AG09309 (cell line): ENCODE measurements at regions not wholly inside any gene's neighbourhood (a gene's known extent, or its start where the extent isn't known, plus 50 kb on each side); places are given as distances from the start of the nearest gene placed in this dataset.

Source experiments
- DNase-seq: peaks from one replicate; pipeline ENCODE4 v3.0.0-alpha.2; 2010; ENCODE audit warnings: low read depth
- H3K4me3 ChIP-seq: 2 replicates; pipeline ENCODE4 v1.5.1; 2011; ENCODE audit warnings: mild to moderate bottlenecking, low read depth, low read length, moderate library complexity; ENCODE audit not compliant: control insufficient read depth
- TF ChIP-seq, protein P1 (sequence below): IDR thresholded peaks from 2 replicates; pipeline ENCODE4 v1.5.1; 2011; ENCODE audit warnings: mild to moderate bottlenecking, low read depth, low read length, inconsistent platforms; ENCODE audit not compliant: insufficient read depth, control insufficient read depth; ENCODE audit errors: missing control alignments

DNA sequence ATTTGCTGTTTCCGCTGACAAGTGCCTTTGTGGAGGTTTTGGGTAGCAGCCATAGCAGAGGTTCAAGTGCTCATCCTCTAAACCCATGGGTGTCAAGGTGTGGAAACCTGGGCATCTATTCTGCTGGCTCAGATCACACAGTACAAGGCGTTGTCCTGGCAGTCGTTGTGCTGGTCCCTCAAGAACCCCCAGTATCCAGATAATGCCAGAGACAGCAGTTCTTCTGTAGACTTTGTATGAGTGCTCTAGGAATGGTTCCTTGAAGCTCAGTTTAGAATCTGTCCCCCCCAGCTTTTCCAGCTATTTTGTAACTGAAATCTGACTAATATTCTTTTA is 655.7 kb upstream of the MAP3K7 start:
- no peak overlapping the region for H3K4me3 ChIP-seq
- DNase-seq = no peak
- TF ChIP-seq, protein P1, sequence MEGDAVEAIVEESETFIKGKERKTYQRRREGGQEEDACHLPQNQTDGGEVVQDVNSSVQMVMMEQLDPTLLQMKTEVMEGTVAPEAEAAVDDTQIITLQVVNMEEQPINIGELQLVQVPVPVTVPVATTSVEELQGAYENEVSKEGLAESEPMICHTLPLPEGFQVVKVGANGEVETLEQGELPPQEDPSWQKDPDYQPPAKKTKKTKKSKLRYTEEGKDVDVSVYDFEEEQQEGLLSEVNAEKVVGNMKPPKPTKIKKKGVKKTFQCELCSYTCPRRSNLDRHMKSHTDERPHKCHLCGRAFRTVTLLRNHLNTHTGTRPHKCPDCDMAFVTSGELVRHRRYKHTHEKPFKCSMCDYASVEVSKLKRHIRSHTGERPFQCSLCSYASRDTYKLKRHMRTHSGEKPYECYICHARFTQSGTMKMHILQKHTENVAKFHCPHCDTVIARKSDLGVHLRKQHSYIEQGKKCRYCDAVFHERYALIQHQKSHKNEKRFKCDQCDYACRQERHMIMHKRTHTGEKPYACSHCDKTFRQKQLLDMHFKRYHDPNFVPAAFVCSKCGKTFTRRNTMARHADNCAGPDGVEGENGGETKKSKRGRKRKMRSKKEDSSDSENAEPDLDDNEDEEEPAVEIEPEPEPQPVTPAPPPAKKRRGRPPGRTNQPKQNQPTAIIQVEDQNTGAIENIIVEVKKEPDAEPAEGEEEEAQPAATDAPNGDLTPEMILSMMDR = no peak

DNA sequence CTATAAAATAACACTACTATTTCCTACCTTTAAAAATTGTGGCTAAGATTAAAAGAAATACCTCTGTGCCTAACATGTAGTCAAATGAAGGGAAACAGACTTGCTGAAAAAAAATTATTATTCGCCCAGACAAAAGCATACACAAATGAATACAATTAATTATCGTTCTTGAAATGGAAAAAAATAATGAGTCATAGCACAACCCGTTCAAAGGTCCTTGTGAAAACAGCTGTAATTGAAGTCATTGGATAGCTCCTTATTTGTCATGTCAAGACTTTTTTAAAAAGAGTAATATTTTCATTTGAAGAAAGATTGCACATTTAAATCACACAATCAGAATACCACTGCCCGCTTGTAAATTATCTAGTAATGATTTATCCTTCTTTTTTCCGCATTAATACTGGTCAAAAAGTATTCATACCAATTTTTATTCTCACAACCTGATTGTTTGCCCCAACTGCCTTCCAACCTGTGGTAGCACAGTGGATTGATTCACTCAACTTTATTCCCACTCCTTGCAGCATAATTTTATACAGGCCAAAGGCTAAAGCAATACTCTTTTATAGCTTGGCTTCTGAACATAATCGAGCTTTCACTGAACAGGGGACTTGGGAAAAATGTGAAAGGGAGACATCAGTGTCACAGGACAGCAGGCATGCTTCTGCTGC is 655.2 kb upstream of the MAP3K7 start:
- TF ChIP-seq, protein P1 = no peak
- no peak overlapping the region for H3K4me3 ChIP-seq
- DNase-seq = no peak

DNA sequence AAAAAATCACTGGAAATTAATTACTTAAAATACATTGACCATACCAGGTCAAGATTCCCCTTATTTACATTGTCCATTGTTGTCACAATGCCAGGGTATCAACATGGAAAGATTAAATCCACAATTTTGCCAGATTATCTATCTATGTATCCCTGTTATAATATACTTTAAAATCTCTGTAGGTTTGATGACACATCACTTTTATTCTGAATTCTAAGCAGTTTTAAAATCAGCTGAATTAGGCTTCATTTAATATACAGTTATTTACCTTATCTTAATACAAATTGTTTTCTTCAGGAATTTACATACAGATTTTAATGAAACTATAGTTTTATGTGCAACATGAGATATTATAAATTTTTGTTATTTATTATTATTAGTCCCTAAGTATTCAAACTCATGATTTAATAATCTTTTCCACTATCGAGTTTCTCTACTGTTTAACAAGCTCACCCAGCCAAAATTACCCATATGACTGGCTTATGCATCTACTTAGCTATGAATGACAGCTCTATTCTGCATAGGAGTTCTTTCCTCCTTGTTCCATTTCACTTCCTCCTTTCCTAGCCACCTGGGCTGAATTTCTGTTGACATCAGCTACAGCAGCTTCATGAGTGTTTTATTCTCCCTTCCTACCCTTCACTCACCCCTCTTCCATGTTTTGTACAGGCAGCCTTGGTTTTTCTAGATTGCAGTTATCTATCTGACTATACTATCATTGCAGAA is 654.2 kb upstream of the MAP3K7 start:
- TF ChIP-seq, protein P1 = no peak
- no peak for DNase-seq
- H3K4me3 ChIP-seq = no peak overlapping the region

DNA sequence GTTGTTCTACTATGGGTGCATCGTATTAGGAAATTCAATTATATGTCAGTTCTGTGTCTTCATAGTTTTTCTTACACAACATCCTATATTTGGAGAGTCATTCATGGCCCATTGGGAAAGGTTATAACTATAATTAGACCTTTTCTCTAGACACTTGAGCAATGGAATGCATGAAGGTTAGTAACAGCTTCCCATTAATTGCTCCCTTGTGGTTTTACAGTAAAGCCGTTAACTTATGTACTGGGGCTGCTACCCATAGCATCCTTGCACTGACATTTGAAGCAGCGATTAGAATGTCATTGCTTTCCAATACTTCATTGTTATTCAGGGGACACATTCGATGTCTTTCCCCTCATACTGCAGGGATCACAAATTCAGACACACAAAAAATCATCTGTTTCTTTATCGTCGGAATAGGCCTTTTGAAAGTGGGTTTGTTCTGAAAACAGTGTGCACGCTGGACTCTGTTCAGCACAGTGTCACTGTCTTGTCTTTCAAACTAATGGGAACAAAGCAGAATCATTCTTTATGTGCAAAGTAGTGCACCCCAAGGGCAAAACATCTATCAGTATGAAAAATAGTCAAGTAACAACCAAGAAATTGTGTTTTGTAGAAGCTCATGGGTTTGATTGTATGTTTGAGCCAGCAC is 634.3 kb upstream of the MAP3K7 start:
- no peak overlapping the region for H3K4me3 ChIP-seq
- TF ChIP-seq, protein P1 = no peak
- no peak for DNase-seq

DNA sequence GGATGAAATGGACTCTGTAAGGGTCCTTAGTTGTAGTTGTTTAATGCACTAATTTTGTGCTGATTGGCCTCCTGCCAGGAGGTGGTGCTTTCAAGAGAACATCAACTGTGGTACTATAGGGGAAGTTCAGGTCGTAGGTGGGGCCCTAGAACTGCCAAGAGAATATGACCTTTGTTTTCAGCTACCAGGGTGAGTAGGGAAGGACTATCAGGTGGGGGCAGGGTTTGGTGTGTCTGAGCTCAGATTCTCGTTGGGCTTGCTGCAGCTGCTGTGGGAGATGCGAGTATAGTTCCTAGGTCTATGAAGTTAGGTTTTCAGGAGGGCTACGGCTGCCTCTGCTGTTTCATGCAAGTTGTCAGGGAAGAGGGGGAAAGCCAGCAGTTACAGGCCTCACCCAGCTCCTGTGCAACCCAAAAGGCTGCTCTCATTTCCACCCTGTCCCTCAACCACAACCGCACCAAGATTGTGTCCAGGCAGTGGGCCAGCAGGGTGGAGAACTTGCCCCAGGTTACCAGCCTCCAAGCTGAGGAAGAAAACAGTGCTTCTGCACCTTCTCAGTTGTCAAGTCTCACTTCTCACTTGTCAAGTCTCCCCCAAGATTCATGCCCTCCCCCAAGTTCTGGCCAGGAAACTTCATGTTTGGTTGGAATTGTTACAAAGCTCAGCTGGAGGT is 626.5 kb upstream of the MAP3K7 start:
- no peak for DNase-seq
- H3K4me3 ChIP-seq = no peak overlapping the region
- TF ChIP-seq, protein P1 = no peak

DNA sequence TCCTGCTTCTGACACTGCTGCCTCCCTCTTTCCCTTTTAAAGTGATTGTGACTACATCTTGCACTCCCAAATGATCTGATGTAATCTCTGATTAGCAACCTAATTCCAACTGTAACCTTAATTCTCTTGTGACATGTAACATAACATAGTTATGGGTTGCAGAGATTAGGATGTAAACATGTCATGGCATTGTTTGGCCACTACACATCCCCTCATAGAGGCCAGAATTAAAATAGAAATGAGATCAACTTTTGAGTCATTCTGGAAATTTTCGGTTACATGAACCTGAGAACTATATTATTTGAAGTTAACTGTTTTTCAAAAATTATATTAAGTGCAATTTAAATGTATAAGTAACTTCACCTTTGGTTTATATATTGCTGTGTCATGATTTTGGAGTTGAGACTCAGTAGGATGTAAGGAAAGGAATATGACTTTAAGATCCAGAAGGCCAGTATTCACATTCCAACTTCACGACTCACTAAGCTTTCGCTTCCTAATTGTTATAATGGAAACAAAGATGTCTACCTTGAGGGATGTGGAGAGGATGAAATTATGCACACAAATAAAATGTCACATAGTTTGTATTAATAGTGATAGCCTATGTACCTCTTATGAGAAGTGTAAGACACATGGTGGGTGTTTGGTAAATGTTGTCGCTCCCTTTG is 611.9 kb upstream of the MAP3K7 start:
- no peak for DNase-seq
- TF ChIP-seq, protein P1 = no peak
- no peak overlapping the region for H3K4me3 ChIP-seq
